ENCODE measurements at regions not wholly inside any gene's neighbourhood (a gene's known extent, or its start where the extent isn't known, plus 50 kb on each side); places are given as distances from the start of the nearest gene placed in this dataset.

GRCh38 chr10:31749301-31749700 lies 179.3 kb downstream of the ARHGAP12 start:
- FAIRE-seq (no peak), DNase-seq (ENCODE audit: insufficient read length, low spot score) (no peak)
- no peak for TF ChIP-seq CTCF (IDR thresholded peaks at IDR 0.05; ENCODE audit: insufficient read depth, missing control alignments)

GRCh38 chr10:31745612-31746376 lies 182.8 kb downstream of the ARHGAP12 start:
- DNase-seq (ENCODE audit: insufficient read length, low spot score) (no peak), FAIRE-seq (no peak)
- TF ChIP-seq CTCF (IDR thresholded peaks at IDR 0.05; ENCODE audit: insufficient read depth, missing control alignments): no peak

GRCh38 chr10:31744025-31744424 lies 184.6 kb downstream of the ARHGAP12 start:
- FAIRE-seq: no peak
- no peak for TF ChIP-seq CTCF (IDR thresholded peaks at IDR 0.05; ENCODE audit: insufficient read depth, missing control alignments)

GRCh38 chr10:31742255-31742654 lies 186.4 kb downstream of the ARHGAP12 start:
- DNase-seq (ENCODE audit: insufficient read length, low spot score): no peak
- FAIRE-seq: no peak
- TF ChIP-seq CTCF (IDR thresholded peaks at IDR 0.05; ENCODE audit: insufficient read depth, missing control alignments): no peak

More at GRCh38 chr10:31744025-31744424, 184.6 kb downstream of the ARHGAP12 start:
- no peak for DNase-seq (ENCODE audit: insufficient read length, low spot score)

- TF ChIP-seq CTCF (IDR thresholded peaks at IDR 0.05; ENCODE audit: insufficient read depth, missing control alignments): no peak
- FAIRE-seq (no peak), DNase-seq (ENCODE audit: insufficient read length, low spot score) (no peak)
Measured at GRCh38 chr10:31741473-31741872, 187.2 kb downstream of the ARHGAP12 start.

- DNase-seq (ENCODE audit: insufficient read length, low spot score): no peak
- no peak for TF ChIP-seq CTCF (IDR thresholded peaks at IDR 0.05; ENCODE audit: insufficient read depth, missing control alignments)
Measured at GRCh38 chr10:31739711-31740110, 188.9 kb downstream of the ARHGAP12 start.

GRCh38 chr10:31739146-31739545 lies 189.5 kb downstream of the ARHGAP12 start:
- DNase-seq (ENCODE audit: insufficient read length, low spot score): no peak
- FAIRE-seq: no peak
- TF ChIP-seq CTCF (IDR thresholded peaks at IDR 0.05; ENCODE audit: insufficient read depth, missing control alignments): no peak

More at GRCh38 chr10:31739711-31740110, 188.9 kb downstream of the ARHGAP12 start:
- FAIRE-seq: no peak
